ENCODE measurements at regions not wholly inside any gene's neighbourhood (a gene's known extent, or its start where the extent isn't known, plus 50 kb on each side); places are given as distances from the start of the nearest gene placed in this dataset.
A peak's percentile ranks its signal among the peaks of the same experiment; 100 is the strongest.

- DNase-seq (ENCODE audit: low read depth), result peak; percentile 87
Observed at GRCh38 chr2:235244255-235245220, 249.3 kb upstream of the AGAP1 start.

- no peak for DNase-seq (ENCODE audit: low read depth)
Observed at GRCh38 chr2:235247001-235247400, 246.8 kb upstream of the AGAP1 start.

- DNase-seq (ENCODE audit: low read depth), result no peak
Observed at GRCh38 chr2:235255693-235256092, 238.2 kb upstream of the AGAP1 start.

- no peak for DNase-seq (ENCODE audit: low read depth)
Observed at GRCh38 chr2:235257590-235257989, 236.3 kb upstream of the AGAP1 start.

GRCh38 chr2:235262750-235263149 is 231.1 kb upstream of the AGAP1 start:
- no peak for DNase-seq (ENCODE audit: low read depth)

DNA sequence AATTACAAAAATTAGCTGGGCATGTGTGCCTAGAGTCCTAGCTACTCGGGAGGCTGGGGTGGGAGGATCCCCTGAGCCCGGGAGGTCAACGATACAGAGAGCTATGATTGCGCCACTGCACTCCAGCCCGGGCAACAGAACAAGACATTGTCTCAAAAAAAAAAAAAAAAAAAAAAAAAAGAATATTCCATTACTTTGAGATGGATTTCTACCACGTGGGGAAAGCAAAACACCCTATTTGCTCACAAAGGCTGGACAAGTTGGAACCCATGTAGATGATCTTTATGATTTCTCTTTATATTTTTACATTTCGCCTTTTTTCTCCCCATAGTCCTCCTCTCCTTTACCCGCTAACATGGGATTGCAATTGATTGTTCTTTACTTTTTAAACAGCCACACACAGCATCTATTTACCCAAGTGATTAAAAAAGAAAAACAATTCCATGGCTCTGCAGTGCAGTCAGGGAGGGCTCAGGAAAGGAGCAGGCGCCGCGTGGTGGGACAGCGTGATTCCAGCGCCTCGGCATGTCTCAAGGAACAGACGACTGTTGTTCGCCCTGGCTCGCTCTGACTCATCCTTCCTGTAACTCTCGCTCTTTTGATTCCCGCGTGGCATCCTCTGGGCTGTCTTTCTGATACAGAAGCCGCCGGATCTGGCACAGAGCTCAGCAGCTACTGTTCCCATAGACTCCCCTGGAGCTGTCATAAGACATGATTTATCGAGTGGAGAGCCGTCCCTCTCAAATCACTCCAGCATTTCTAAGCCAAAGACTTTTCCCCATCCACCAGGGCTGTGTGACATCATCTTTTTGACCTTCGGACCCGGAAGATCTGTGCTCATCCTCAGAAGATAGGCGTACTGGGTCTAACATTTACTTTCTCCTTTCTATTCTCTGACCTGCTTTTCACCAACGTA is 230.4 kb upstream of the AGAP1 start:
- peak; percentile 82 for DNase-seq (ENCODE audit: low read depth)

DNA sequence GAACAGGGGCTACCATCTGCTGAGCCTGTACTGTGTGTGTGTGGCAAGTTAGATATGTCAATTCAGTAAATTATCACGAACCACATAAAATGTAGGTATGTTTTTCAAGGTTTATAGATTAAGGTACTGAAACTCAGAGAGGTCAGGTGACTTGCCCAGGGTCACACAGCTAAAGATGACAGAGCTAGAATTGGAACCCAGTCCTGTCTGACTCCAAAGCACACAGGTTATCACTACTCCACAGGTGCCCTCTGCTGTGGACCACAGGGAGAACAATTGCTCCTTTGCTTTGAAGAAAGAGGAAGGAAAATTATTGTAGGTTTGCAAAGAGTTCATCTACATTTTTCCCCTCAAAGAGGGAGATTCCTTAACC is 229.7 kb upstream of the AGAP1 start:
- DNase-seq (ENCODE audit: low read depth), result no peak

DNA sequence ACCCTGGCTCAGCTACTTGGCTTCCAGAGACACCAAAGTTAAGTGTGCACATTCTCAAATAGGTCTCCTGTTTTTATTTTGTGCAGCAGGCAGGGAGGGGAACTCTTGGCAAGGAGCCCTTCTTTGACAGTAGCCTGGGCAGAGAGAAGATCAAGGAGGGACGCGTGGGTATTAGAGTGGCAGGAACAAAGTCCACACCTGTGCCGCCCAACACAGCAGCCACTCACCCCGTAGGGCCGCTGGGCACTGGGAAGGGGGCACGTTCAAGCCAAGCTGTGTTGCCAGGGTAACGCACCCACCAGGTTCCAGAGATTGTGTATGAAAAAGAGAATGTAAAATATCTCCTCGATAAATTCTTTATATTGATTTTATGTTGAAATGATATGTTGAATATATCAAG is 229.3 kb upstream of the AGAP1 start:
- DNase-seq (ENCODE audit: low read depth), result no peak

DNA sequence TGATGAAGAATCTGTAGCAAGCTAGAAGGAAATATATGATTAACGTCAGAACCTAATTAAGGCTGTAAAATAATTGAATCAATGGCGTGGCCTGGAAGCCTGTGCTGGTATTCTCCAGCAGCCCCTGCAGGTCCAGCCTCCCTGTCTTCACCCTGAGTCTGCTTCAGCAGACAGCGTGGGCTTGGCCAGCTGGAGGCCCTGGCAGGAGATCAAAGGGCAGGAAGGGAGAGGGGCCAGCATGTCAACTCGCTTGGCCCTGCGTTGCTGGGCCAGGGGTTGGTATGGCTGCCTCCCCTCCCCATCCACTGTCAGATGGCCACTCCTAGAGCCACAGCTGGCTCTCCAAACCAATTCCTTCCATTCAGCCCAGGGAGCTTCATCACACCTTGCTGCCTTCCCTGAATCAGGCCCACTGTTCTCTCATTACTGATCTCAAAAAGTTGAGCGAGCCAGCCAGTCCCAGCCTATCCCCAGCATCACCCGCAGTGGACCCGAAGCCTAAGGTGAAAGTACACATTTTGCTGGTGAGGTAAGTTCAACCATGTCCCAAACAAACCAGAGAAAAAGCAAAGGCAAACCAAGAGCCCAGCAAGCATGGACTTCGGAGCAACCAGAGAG is 228.4 kb upstream of the AGAP1 start:
- DNase-seq (ENCODE audit: low read depth), result no peak

GRCh38 chr2:235267251-235267650 is 226.6 kb upstream of the AGAP1 start:
- DNase-seq (ENCODE audit: low read depth), result no peak

DNA sequence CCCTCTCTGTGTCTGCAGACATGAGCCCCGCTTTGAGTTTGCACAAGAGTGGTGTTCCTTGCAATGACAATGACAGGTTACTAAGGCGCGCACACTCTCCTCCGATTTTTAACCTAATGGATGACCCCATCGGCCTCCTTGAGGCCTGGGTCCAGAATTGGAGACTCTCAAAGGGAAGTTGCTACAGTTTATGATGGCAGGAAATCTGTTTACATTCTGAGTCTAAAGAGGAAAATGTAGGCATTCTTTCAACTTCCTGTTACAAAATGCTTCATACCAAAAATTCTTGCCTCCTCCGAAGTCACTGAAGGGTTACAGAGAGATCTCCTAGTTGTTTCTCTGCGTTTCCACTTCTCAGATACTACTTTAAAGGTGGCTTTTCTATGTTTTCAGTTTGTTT is 225.3 kb upstream of the AGAP1 start:
- no peak for DNase-seq (ENCODE audit: low read depth)

DNA sequence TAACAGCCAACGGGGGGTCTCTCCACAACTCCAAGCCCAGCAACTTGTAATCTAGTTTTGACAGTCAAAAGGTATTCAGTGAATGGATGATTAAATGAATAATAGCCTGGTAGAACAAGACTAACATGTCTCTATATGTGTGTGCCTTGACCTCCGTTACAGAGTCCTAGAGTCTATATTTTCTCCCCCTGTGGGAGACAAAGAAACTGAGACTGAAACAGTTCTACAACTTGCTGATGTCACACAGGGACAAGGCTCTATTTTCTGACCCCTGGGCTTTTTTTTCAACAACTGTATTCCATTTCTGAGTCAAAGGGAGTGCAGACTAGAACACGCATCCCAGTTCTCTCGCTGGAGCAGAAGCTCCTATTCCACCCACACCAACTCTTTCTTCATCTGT is 223.6 kb upstream of the AGAP1 start:
- no peak for DNase-seq (ENCODE audit: low read depth)

DNA sequence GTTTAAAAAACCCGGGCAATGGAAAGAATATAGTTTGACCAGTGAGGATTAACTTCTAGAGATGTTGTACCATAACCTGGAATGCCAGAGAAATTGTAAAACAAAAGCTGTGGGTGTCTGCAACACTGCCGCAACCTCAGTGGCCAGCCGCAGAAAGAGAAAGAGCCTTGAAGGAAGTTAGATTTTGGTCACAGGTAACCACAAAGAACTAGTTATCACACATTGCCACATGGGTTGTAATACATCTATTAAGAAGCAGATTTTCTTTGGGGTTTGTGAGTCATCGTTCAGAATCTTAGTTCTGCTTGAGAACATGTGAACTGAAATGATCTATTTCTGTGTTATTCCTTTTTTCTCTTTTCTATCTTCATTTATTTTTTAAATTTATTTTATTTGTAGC is 222.9 kb upstream of the AGAP1 start:
- peak; percentile 65 for DNase-seq (ENCODE audit: low read depth)

- no peak for DNase-seq (ENCODE audit: low read depth)
Observed at GRCh38 chr2:235271936-235272335, 221.9 kb upstream of the AGAP1 start.

DNA sequence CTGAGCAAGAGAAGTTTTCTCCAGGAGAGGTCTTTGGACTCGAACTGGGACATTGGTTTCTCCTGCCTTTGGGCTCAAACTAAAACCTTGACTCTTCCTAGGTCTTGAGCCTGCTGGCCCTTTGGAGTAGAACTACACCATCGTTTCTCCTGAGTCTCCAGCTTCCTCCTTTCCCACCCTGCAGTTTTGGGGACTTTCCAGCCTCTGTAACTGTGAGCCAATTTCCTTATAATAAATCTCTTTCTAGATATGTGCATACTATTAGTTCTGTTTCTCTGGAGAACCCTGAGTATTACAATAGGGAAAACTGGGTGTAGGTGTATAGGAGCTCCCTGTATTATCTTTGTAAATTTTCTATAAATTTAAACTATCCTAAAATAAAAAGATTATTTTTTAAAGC is 219.8 kb upstream of the AGAP1 start:
- no peak for DNase-seq (ENCODE audit: low read depth)

DNA sequence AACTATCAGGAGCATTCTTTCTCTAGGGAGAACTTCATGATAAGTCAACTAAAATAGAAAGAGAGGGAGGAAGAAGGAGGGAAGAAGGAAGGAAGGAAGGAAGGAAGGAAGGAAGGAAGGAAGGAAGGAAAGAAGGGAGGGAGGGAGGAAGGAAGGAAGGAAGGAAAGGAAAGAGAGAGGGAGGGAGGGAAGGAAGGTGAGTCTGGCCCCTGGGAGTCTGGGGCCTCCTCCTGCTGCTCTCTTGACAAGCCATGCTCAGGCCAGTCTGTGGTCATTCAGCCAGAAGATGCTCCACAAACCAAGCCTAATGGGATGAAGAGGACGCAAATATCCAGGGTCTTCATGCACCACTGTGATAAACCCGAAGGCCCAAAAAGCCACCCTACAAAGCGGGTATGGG is 216.4 kb upstream of the AGAP1 start:
- DNase-seq (ENCODE audit: low read depth), result no peak

GRCh38 chr2:235278771-235279355 is 215.0 kb upstream of the AGAP1 start:
- no peak for DNase-seq (ENCODE audit: low read depth)

GRCh38 chr2:235279965-235280364 is 213.9 kb upstream of the AGAP1 start:
- no peak for DNase-seq (ENCODE audit: low read depth)

- DNase-seq (ENCODE audit: low read depth), result peak; percentile 36
Observed at GRCh38 chr2:235283246-235283645, 210.6 kb upstream of the AGAP1 start.

GRCh38 chr2:235286622-235287374 is 207.0 kb upstream of the AGAP1 start:
- DNase-seq (ENCODE audit: low read depth), result no peak

DNA sequence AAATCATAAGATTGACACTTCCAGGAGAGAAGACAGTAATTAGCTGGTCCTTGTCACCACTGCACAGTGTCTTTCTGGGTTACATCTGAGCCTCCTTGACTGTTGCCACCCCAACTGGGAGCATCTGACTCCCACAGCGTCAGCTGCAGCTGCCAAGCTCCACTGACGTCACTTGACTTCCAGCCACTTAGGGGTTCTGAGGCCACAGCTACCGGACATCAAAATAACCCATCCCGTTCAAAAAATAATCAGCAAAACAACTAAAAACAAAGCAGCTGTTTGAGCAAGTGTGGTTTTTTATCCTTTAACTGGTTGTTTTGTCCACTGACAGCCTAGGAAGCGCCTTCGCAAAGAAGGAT is 206.5 kb upstream of the AGAP1 start:
- DNase-seq (ENCODE audit: low read depth), result peak; percentile 69

All from myocyte (in vitro differentiated cells).